ENCODE measurements at regions not wholly inside any gene's neighbourhood (a gene's known extent, or its start where the extent isn't known, plus 50 kb on each side); places are given as distances from the start of the nearest gene placed in this dataset.

DNA sequence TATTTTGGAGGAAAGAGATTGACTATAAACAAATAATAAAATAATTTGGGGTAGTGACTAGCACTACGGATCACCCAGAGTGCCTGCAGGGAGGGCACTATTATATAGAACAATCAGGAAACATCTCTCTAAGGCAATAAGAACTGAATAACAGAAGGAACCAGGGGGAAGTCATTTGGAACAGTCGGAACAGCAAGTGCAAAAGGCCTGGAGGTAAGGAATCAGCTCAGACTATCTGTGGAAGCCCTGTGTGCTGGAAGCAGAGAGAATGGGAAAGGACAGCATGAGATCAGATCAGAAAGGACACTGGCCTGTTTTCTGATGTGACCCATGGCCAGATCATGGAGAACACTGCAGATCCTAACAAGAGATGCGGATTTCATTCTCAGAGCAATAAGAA is 357.6 kb downstream of the EFNA5 start:
- no peak for TF ChIP-seq EZH2 (IDR thresholded peaks at IDR 0.05; ENCODE audit: borderline replicate concordance, insufficient read depth, low read depth, low read length, poor library complexity, severe bottlenecking)
- TF ChIP-seq, protein P1, sequence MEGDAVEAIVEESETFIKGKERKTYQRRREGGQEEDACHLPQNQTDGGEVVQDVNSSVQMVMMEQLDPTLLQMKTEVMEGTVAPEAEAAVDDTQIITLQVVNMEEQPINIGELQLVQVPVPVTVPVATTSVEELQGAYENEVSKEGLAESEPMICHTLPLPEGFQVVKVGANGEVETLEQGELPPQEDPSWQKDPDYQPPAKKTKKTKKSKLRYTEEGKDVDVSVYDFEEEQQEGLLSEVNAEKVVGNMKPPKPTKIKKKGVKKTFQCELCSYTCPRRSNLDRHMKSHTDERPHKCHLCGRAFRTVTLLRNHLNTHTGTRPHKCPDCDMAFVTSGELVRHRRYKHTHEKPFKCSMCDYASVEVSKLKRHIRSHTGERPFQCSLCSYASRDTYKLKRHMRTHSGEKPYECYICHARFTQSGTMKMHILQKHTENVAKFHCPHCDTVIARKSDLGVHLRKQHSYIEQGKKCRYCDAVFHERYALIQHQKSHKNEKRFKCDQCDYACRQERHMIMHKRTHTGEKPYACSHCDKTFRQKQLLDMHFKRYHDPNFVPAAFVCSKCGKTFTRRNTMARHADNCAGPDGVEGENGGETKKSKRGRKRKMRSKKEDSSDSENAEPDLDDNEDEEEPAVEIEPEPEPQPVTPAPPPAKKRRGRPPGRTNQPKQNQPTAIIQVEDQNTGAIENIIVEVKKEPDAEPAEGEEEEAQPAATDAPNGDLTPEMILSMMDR (IDR thresholded peaks at IDR 0.05) = no peak
